Omental fat pad (tissue), 3 donors: ENCODE measurements at regions not wholly inside any gene's neighbourhood (a gene's known extent, or its start where the extent isn't known, plus 50 kb on each side); places are given as distances from the start of the nearest gene placed in this dataset.

Experiments
- ATAC-seq: fragments of 150-250 bp; one replicate; pipeline ENCODE4 v1.9.1; 2016; ENCODE audit warnings: mild to moderate bottlenecking, moderate library complexity; ENCODE audit not compliant: low FRiP score
- DNase-seq: peaks from one replicate; pipeline ENCODE4 v3.0.0-alpha.2; 2019; ENCODE audit warnings: low spot score
- CTCF ChIP-seq, 3 donors: fragments of 450-650 bp; IDR thresholded peaks; one replicate each; pipeline ENCODE4 v1.5.1; 2016 to 2017; ENCODE audit warnings: antibody characterized with exemption in 3 of 3, mild to moderate bottlenecking in 3 of 3, moderate library complexity in 2 of 3

- ATAC-seq (no peak), DNase-seq (no peak)
- TF ChIP-seq CTCF (IDR thresholded peaks at IDR 0.05) = no peak
These were observed 76.2 kb upstream of the ANKRD55 start for GRCh38 chr5:56309262-56309826.

- no peak for ATAC-seq
- DNase-seq = no peak
- no peak for TF ChIP-seq CTCF (IDR thresholded peaks at IDR 0.05)
These were observed 74.7 kb upstream of the ANKRD55 start for GRCh38 chr5:56307714-56308333.

- no peak for TF ChIP-seq CTCF (IDR thresholded peaks at IDR 0.05)
- ATAC-seq (no peak), DNase-seq (no peak)
These were observed 73.5 kb upstream of the ANKRD55 start for GRCh38 chr5:56306433-56307150.

GRCh38 chr5:56305001-56305950 is 72.1 kb upstream of the ANKRD55 start:
- TF ChIP-seq CTCF (IDR thresholded peaks at IDR 0.05) = no peak
- DNase-seq = no peak

GRCh38 chr5:56303511-56303910 is 70.4 kb upstream of the ANKRD55 start:
- no peak for ATAC-seq
- no peak for TF ChIP-seq CTCF (IDR thresholded peaks at IDR 0.05)

More at GRCh38 chr5:56305001-56305950, 72.1 kb upstream of the ANKRD55 start:
- ATAC-seq = no peak

GRCh38 chr5:56302027-56302426 is 68.9 kb upstream of the ANKRD55 start:
- TF ChIP-seq CTCF (IDR thresholded peaks at IDR 0.05) = no peak
- DNase-seq = no peak
- no peak for ATAC-seq

More at GRCh38 chr5:56303511-56303910, 70.4 kb upstream of the ANKRD55 start:
- DNase-seq = no peak
